ENCODE measurements at regions not wholly inside any gene's neighbourhood (a gene's known extent, or its start where the extent isn't known, plus 50 kb on each side); places are given as distances from the start of the nearest gene placed in this dataset.

DNA sequence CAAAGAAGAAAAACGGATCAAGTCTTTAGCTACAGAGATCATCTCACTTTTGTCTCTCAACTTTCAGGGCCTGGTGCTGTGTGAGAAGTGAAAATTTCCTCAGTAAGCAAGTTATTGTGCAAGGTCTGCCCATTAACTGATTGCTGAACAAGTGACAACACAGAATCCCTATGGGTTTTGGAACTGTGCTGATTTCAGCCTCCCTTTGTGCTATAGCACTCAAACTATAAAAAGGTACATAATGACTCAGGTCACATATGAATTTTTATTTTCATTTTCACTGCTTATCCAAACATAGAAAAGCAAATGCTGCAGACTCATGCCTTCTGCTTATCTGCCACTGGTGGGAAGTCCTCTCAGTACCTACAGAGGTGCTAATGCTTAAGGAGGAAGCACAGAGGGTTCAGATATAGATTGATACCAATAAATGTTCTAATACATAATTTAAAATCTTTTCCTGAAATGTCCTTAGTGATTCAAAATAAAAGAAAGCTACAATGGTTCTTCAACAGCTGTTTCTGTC is 576.2 kb upstream of the CT83 start:
- TF ChIP-seq, protein P1, sequence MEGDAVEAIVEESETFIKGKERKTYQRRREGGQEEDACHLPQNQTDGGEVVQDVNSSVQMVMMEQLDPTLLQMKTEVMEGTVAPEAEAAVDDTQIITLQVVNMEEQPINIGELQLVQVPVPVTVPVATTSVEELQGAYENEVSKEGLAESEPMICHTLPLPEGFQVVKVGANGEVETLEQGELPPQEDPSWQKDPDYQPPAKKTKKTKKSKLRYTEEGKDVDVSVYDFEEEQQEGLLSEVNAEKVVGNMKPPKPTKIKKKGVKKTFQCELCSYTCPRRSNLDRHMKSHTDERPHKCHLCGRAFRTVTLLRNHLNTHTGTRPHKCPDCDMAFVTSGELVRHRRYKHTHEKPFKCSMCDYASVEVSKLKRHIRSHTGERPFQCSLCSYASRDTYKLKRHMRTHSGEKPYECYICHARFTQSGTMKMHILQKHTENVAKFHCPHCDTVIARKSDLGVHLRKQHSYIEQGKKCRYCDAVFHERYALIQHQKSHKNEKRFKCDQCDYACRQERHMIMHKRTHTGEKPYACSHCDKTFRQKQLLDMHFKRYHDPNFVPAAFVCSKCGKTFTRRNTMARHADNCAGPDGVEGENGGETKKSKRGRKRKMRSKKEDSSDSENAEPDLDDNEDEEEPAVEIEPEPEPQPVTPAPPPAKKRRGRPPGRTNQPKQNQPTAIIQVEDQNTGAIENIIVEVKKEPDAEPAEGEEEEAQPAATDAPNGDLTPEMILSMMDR (IDR thresholded peaks at IDR 0.05) = no peak
- no peak for TF ChIP-seq POLR2A (IDR thresholded peaks at IDR 0.05)
